Ecto neural progenitor cell (in vitro differentiated cells): ENCODE measurements at regions not wholly inside any gene's neighbourhood (a gene's known extent, or its start where the extent isn't known, plus 50 kb on each side); places are given as distances from the start of the nearest gene placed in this dataset.
"Not testable (repeated sequence)": the region's sequence is repeated elsewhere in the genome, so short reads cannot be mapped to it uniquely, and the experiment has no call there.

Experiments used
- DNase-seq: peaks from one replicate; pipeline ENCODE4 v3.0.0-alpha.2; 2018; ENCODE audit warnings: low spot score

GRCh38 chr10:8338177-8338766, 283.8 kb downstream of the GATA3 start:
- no peak for DNase-seq

DNA sequence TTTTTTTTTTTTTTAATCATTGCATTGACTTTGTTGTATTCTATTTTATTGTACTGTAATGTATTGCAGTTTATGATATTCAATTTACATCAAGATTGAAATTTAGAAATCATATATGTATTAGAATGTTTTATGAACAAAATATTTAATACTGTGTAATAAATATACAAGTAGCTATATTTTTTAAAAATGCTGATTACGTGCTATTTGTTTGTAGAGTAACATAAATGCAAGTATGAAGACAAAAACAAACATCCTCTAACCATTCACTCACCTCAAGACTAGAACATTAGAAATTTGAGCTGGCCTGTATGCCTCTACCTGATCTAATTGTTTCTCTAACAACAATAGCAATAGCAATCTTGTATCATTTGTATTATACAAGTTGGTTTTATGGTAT, 290.3 kb downstream of the GATA3 start:
- DNase-seq, result no peak

DNA sequence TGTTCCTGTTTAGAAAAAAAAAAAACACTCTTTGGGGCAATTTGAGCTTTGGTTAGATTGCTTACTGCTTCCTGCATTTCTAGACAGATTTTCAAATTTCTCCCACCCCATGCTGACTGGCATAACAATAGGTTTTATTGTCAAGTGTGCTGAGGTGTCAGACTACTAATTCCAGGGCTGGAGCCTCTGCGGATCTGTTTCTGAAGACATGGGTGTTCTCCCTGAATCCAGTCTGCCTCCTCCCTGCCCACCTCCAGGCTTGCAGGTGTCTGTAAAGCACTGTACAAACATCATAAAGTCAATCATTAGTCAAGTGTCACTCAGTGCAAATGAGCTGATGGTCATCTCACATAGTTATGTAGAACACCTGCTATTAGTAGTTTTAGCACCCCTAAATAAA, 292.4 kb downstream of the GATA3 start:
- no peak for DNase-seq

GRCh38 chr10:8347614-8348013, 293.1 kb downstream of the GATA3 start:
- not testable (repeated sequence) for DNase-seq

DNA sequence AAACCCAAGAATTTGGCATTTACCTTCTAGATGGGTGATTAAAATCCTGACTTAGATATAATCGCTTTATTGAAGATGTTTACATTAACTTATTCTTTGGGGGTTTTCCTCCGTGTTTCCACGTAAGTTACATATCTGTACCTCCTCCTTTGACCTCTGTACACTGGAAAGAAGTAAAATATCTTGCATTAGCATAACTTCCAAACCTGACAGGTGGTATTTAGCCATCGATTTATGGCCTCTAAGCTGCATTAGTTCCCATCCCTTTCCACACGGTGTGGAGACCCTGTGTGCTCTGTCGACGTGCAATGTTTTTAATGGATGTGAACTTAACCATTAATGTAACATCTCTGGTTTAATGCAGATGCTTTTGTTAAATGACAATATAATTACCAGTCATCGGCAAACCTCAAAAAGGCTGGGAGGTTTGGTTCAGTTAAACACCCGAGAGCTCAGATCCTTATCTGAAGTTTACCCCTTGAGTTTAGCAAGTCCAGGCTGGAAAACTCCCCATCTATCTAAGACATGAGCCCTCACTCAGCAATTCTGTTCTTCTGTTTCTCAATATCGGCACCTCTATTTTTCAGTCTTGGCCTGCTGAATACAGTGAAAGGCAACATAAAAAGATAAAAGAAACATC, 295.2 kb downstream of the GATA3 start:
- DNase-seq, result no peak

DNA sequence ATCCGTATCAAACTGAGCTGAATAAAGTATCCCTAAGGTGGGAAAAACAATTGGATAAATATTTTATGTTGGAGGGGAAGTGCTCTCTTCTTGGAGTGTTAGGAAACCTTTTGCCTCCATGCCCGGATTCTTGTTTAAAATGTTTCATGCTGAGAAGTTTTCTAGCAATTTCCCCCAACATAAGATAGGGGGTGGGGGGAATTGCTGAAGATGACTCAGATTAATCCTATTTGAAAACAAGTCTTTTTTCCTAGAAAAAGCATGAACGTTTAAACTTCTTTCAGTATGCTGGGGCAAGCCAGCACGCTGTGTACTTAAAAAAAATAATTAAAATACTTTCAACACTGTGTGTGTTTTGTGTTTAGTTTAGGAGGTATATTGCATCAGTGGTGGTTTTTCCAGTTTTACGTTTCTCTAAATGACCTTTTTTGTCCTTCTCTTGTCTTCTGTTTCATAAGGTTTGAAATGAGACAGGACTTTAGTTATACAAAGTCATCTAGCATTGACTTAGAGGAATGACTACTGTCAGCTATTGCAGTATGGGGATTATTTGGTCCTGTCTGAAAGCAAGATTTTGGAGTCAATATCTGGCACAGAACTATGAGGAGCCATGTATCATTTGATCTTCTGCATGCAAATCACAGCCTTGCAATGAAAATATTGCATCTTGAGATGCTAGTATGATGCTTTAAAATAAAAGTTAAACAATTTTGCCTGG, 295.9 kb downstream of the GATA3 start:
- no peak for DNase-seq

DNA sequence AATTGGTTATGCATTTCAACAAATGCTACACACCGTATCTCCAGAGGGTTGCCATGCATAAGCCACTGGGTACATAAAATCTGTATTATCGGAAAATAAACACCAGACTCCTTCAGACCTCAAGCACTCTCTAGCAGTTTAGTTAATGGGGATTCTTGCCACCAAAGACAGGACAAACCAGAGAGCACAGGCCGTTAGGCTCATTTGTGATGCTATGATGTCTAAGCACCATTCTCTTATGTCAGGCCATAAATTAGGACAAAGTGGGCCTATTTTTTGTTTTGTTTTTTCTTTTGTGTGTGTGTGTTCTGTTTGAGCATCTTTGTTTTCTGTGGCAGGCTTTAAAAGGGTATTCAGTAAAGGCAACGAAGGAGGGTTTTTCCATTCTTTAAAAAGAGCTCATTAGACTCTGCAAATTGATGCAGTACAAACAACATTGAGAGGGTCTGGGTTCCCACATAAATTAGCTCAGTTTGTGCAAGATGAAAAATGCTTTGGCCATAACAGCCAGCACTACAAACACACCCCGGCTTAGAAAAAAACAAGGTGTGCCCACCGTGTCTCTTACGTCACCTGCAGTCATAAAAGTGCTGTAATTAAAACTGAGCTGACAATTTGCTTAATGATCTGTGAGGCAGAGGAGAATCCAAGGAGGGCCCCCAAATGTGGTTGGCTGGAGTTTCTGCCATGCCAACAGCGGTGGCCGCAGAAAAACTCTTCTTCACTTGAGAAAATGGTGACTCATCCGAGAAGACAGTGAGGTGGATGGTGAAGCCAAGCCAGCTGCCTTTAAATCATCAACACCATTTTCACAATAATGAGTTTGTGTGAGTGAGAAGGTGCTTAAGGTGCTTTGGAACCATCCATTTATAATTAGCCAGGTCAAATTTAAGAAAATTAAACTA, 297.9 kb downstream of the GATA3 start:
- no peak for DNase-seq

DNA sequence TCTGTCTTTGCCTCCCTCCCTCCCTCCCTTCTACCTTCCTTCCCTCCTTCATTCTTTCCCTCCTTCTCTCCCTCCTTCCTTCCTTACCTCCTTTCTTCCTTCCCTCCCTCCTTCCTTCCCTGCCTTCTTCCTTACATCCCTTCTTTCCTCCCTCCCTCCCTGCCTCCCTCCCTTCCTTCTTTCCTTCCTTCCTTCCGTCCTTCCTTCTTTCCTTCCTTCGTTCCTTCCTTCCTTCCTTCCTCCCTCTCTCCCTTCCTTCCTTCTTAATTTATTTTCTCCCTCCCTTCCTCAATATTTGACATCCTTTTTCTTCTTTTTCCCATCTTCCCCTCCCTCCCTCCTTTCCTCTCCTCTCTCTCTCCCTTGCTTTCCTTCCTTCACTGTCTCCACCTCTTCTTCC, 301.8 kb downstream of the GATA3 start:
- DNase-seq, result no peak

GRCh38 chr10:8359467-8359866, 305.0 kb downstream of the GATA3 start:
- DNase-seq, result no peak

- DNase-seq, result no peak
These were observed 305.9 kb downstream of the GATA3 start for GRCh38 chr10:8360365-8360764.

DNA sequence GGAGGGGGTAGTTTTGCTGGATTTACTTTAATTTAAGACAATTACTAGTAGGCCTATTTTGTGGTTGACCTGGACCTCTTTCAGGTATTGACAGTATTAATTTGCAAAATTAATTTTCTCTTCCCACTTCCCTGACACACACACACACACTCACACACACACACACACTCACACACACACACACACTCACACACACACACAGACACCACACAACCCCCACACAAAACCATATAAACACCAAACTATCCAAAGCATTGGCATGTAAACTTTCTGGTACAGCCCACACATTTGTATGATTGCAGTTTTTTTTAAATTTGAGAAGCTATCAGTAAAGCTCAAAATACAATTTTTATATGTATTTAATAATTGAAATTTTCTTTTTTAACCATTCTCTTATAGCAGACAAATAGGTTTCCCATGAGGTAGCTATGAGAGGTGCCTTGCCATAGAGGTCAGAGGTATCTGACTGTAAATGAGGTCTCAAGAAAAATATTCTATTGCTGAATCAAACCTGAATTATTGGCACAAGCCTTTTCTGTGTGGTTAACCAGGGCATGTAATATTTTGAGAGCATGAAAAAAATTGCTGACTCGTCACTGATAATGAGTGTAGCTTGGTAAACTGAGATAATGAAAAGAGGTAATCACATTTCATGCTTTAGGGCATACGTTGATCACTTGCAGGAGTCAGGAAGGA, 306.5 kb downstream of the GATA3 start:
- no peak for DNase-seq

DNA sequence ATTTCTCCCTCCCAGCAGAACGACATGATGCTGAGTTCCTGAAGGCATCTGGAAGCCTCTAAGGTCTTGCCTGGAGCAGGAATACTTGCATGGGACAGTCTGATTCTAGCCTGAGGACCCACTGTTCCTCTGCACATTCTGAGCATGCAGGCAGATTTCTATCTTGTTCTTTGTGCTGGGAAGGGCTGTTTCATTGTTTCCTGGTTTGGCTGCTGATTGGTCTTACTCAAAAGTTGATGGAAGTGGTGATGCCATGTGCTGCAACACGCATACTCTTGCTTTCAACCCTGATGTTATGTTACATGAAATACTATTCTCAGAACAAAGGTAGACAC, 307.0 kb downstream of the GATA3 start:
- DNase-seq, result no peak

DNA sequence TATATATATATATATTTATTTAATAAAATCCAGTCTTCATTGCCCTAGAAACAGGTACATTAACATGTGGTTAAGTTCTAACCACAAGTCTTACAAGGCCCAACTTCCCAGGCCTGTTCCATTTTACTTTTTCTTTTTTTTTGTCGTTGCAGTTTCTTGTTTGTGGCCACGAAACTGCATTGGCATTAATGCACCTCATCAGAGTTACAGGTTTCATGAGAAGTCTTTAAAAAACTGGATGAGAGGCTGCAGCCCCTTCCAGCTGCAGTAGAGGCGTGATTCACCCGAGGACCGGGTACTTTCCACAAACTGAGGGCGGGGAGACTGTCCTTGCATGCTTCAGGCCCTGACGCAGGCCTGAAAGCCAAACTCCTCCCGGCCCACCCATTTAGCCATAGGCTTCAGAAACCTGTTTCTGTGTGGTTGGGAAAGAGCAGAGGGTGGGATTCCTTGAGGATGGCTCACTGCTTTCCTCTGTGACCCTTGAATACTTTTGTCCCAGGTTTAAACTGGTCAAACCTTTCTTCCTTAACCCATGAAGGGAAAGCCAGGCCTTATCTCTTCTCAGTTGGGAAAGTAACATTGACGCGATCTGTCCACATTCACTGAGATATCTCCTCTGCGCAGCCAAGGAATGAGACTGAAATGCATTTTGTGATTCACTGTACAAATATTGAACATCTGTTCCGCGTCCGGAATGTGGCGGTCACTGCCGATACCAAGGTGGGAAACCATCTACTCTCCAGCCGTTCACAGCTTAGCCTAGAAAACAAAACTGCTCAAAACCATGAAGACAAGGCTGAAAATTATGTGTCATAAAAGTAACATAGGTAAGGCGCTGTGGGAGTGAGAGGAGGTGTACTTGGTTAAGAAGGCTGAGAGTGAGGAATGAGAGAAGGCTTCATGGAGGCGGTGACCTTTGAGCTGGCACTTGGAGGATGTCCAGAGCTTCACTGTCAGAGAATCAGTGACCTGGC, 311.7 kb downstream of the GATA3 start:
- no peak for DNase-seq

DNA sequence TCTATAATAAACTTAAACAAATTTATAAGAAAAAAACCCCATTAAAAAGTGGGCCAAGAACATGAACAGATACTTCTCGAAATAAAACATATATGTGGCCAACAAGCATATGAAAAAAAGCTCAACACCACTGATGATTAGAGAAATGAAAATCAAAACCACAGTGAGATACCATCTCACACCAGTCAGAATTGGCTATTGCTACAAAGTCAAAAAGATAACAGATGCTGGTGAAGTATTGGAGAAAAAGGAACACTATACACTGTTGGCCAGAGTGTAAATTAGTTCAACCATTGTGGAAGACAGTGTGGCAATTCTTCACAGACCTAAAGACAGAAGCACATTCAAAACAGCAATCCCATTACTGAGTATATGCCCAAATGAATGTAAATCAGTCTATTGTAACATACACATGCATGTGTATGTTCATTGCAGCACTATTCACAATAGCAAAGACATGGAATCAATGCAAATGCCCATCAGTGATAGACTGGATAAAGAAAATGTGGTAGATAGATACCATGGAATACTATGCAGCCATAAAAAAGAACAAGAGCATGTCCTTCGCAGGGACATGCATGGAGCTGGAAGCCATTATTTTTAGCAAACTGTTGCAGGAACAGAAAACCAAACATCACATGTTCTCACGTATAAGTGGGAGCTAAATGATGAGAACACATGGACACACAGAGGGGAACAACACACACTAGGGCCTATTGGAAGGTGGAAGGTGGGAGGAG, 313.4 kb downstream of the GATA3 start:
- not testable (repeated sequence) for DNase-seq

DNA sequence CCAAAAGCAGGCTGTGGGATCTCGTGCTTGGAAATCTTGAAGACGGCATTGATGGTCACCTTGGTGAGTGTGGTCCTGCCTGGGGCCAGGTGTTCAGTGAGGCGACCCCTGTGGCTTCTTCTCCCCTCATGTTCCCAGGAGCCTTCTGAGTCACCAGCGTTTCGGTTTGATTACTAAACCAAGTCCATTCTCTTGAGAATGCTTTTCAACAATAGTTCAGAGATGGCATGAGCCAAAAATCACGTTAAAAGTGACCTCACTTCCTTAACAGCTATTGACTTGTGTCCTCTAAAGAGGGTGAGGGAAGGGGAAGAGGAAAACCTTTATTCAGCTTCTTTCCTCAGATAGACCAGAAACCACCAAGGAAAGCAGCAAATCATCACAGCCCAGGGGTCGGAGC, 315.2 kb downstream of the GATA3 start:
- DNase-seq, result no peak

- no peak for DNase-seq
These were observed 319.8 kb downstream of the GATA3 start for GRCh38 chr10:8374334-8374733.

- no peak for DNase-seq
These were observed 320.6 kb downstream of the GATA3 start for GRCh38 chr10:8375137-8375536.

DNA sequence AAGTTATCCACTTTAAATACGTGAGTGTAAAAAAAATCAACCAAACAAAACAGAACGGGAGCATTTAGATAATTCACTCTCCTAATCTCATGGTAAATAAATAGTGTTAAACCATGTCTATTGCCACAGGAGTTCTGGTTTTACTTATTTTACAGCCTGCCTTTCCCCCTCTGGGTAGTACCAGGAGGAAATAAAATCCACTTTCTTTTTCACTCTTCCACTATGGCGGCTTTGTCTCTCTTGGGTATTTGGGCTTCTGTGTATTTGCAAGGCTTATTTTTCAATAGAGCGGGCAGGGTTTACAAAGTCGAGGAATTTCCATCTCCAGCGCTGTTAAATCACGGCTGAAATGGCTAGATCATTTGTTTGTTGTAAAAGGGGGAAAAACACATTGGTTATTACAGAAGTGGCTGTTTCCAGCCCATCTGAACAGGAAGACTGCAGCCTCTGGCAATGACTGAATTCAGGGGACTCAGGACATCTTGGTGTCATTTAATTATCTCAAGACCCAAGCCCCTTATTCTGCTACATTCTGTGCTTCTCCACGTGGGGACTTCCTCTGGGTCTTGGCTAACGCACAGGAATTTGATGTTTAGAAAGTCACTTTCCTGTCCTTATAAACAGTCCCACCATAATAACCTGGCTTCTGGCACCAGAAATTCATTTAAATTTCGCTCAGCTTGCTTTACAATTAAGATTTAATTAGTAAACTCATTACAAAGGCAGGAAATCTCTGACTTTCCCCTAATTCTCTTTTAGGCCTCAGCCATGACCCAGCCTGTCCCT, 323.9 kb downstream of the GATA3 start:
- DNase-seq, result no peak
